CD4-positive, alpha-beta T cell (primary cell): ENCODE measurements at regions not wholly inside any gene's neighbourhood (a gene's known extent, or its start where the extent isn't known, plus 50 kb on each side); places are given as distances from the start of the nearest gene placed in this dataset.

ENCODE experiments used
- ATAC-seq: fragments of 200-7000 bp; cut with Tn5 transposase; one replicate; pipeline ENCODE4 v1.10.0; 2022; ENCODE audit warnings: mild to moderate bottlenecking; ENCODE audit not compliant: poor library complexity
- CTCF ChIA-PET: fragments of 350-600 bp; sonication (Branson Sonifier 250); formaldehyde crosslinking; loops from one replicate; lab custom pipeline; 2021; ENCODE audit warnings: antibody characterized with exemption, inconsistent platforms; lab: Charles Lee
- POLR2A ChIA-PET: fragments of 350-600 bp; sonication (Branson Sonifier 250); formaldehyde crosslinking; loops from one replicate; lab custom pipeline; 2021; ENCODE audit warnings: antibody characterized with exemption, inconsistent platforms; lab: Charles Lee
- DNase-seq, 14 experiments: peaks; one replicate each; pipeline ENCODE4 v3.0.0-alpha.2; 2013 to 2020; ENCODE audit warnings: mixed read lengths in 2 of 14
- H3K27ac ChIP-seq, 2 donors: one replicate each; pipeline versions ENCODE4 v1.5.1 to v1.7.0; 2013; ENCODE audit warnings: low read length in 2 of 2, low read depth in 1 of 2, mild to moderate bottlenecking in 1 of 2
- H3K27me3 ChIP-seq, 2 experiments: 1 replicate in 1 of 2; 2 replicates in 1 of 2; pipeline versions ENCODE4 v1.6.1 to v1.7.0; 2013; ENCODE audit warnings: low read length in 2 of 2, control low read depth in 1 of 2, mild to moderate bottlenecking in 1 of 2, moderate library complexity in 1 of 2; ENCODE audit not compliant: insufficient read depth in 2 of 2, control insufficient read depth in 1 of 2
- H3K36me3 ChIP-seq: one replicate; pipeline ENCODE4 v1.6.1; 2013; ENCODE audit warnings: low read length, control low read depth; ENCODE audit not compliant: insufficient read depth
- H3K4me1 ChIP-seq: one replicate; pipeline ENCODE4 v1.6.1; 2013; ENCODE audit warnings: low read length, control low read depth; ENCODE audit not compliant: insufficient read depth
- H3K4me3 ChIP-seq: one replicate; pipeline ENCODE4 v1.5.1; 2013; ENCODE audit warnings: mild to moderate bottlenecking, low read length, moderate library complexity
- H3K9me3 ChIP-seq, 2 experiments: 1 replicate in 1 of 2; 2 replicates in 1 of 2; pipeline versions ENCODE4 v1.6.1 to v1.7.0; 2013; ENCODE audit warnings: low read length in 2 of 2, mild to moderate bottlenecking in 2 of 2, control low read depth in 1 of 2, moderate library complexity in 1 of 2; ENCODE audit not compliant: control insufficient read depth in 1 of 2, insufficient read depth in 1 of 2
- H3K27ac Mint-ChIP-seq: one replicate; pipeline ENCODE4 v1.8.0; 2020; ENCODE audit warnings: mixed read lengths
- H3K27me3 Mint-ChIP-seq: one replicate; pipeline ENCODE4 v1.8.0; 2021; ENCODE audit warnings: mixed read lengths
- H3K36me3 Mint-ChIP-seq: one replicate; pipeline ENCODE4 v1.8.0; 2021; ENCODE audit warnings: low read depth, mixed read lengths
- H3K4me1 Mint-ChIP-seq: one replicate; pipeline ENCODE4 v1.8.0; 2021; ENCODE audit warnings: low read depth, mixed read lengths
- H3K4me3 Mint-ChIP-seq: one replicate; pipeline ENCODE4 v1.8.0; 2020; ENCODE audit warnings: mild to moderate bottlenecking, mixed read lengths
- H3K9me3 Mint-ChIP-seq: one replicate; pipeline ENCODE4 v1.8.0; 2020; ENCODE audit warnings: mixed read lengths
- intact Hi-C, 2 experiments: fragments of 100-400 bp; cut with DNase I in 1 of 2; cut with micrococcal nuclease in 1 of 2; formaldehyde crosslinking; loops; one replicate each; pipeline versions ENCODE4 v1.15.1 to v1.9.0; 2023 to 2025; cut with DNase I, micrococcal nuclease
- TF ChIP-seq, protein P1 (sequence below): fragments of 200-600 bp; IDR thresholded peaks from one replicate; pipeline ENCODE4 v1.8.0; 2022; ENCODE audit warnings: antibody characterized with exemption, mild to moderate bottlenecking

GRCh38 chr5:86879086-86879485 is 261.3 kb downstream of the COX7C start:
- CTCF ChIA-PET, result no interaction called here
- no peaks in the 10 kb centered on the region for H3K4me1 ChIP-seq
- TF ChIP-seq, protein P1, sequence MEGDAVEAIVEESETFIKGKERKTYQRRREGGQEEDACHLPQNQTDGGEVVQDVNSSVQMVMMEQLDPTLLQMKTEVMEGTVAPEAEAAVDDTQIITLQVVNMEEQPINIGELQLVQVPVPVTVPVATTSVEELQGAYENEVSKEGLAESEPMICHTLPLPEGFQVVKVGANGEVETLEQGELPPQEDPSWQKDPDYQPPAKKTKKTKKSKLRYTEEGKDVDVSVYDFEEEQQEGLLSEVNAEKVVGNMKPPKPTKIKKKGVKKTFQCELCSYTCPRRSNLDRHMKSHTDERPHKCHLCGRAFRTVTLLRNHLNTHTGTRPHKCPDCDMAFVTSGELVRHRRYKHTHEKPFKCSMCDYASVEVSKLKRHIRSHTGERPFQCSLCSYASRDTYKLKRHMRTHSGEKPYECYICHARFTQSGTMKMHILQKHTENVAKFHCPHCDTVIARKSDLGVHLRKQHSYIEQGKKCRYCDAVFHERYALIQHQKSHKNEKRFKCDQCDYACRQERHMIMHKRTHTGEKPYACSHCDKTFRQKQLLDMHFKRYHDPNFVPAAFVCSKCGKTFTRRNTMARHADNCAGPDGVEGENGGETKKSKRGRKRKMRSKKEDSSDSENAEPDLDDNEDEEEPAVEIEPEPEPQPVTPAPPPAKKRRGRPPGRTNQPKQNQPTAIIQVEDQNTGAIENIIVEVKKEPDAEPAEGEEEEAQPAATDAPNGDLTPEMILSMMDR, result no peak
- H3K27ac ChIP-seq, result no peak overlapping the region
- Mint-ChIP-seq H3K27me3 (peaks cover 13% of the 10 kb centered on the region), H3K9me3 (no peaks in the 10 kb centered on the region), H3K4me3 (no peak overlapping the region), H3K36me3 (no peaks in the 10 kb centered on the region), H3K4me1 (no peaks in the 10 kb centered on the region), H3K27ac (no peak overlapping the region)
- POLR2A ChIA-PET, result no interaction called here
- peaks cover 0 to 7% of the 10 kb centered on the region in 2 experiments for H3K27me3 ChIP-seq
- ATAC-seq (no peak), DNase-seq (no peak)
- H3K36me3 ChIP-seq, result no peaks in the 10 kb centered on the region
- H3K9me3 ChIP-seq, result no peaks in the 10 kb centered on the region
- H3K4me3 ChIP-seq, result no peak overlapping the region
- intact Hi-C loops, result no loop called here

DNA sequence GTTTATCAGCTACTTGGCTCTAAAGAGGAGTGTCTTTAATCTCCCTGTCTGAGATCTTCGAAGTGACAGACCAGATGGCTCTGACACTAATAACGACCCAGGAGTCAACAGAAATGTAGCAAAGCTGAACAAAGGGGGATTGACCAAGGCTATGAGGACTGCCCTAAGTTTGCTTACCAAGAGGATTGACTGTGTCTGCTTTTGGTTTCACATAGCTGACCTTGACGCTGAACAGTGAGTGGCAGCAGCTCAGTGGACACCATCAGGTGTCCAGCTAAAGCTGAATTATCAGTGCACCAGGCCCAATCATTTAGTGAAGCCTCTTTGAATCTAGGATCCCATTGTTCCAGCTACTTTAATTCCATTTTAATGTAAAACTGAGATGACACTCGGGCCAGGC is 262.6 kb downstream of the COX7C start:
- Histone ChIP-seq H3K4me1 (no peaks in the 10 kb centered on the region), H3K27me3 (peaks cover 0 to 7% of the 10 kb centered on the region in 2 experiments), H3K27ac (no peak overlapping the region), H3K9me3 (no peaks in the 10 kb centered on the region), H3K4me3 (no peak overlapping the region), H3K36me3 (no peaks in the 10 kb centered on the region)
- DNase-seq (no peak), ATAC-seq (no peak)
- TF ChIP-seq, protein P1, result no peak
- no peaks in the 10 kb centered on the region for H3K36me3 Mint-ChIP-seq
- H3K4me1 Mint-ChIP-seq, result no peaks in the 10 kb centered on the region
- intact Hi-C loops, result loop anchor here (2.0 to 10.0 kb wide), 3 partner anchors 516 to 1814 kb away; no protein-coding TSS in a partner anchor
- ChIA-PET POLR2A (interaction anchor here (1.2 kb wide), 1 partner anchor 520 kb away, joined by 5 read pairs; no protein-coding TSS in a partner anchor), CTCF (no interaction called here)
- H3K4me3 Mint-ChIP-seq, result no peak overlapping the region
- H3K27me3 Mint-ChIP-seq, result peaks cover 13% of the 10 kb centered on the region
- H3K27ac Mint-ChIP-seq, result no peak overlapping the region
- H3K9me3 Mint-ChIP-seq, result no peaks in the 10 kb centered on the region

DNA sequence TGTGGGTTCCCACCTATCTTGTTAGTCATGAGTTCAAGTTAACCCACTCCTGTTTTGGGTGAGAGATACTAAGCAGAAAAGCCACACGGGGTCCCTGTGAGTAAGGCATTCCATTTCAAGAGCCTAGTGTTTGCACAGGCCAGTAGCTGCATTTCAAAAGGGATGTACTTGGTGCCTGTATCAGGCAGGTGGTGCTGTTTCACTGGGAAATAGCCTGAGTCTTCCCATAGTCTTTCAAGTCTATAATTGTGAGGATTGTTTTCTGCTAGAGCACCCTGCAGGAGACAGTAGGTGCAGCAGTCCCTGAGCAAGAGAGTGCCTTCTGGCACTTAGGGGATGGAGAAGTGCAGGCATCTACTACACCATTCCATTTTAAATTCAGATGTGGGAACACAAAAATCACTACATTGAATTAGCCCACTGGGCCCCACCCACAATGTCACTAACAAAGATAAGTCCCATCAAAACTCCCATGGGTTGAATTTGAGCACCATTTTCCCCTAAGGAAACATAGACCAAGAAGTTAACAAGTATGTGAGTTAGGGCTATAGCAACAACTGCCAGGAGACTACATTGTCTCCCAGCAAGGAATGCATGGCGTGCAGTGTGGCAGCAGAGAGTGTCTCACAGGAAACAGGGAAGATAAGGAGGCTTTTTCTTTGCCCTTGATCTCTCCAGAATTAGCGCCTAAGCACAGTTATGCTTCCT is 263.2 kb downstream of the COX7C start:
- H3K4me1 ChIP-seq, result no peaks in the 10 kb centered on the region
- TF ChIP-seq, protein P1, result peak; percentile 42
- Mint-ChIP-seq H3K9me3 (no peaks in the 10 kb centered on the region), H3K36me3 (no peaks in the 10 kb centered on the region), H3K27ac (no peak overlapping the region), H3K4me1 (no peaks in the 10 kb centered on the region), H3K27me3 (peaks cover 7% of the 10 kb centered on the region), H3K4me3 (no peak overlapping the region)
- CTCF ChIA-PET, result no interaction called here
- H3K4me3 ChIP-seq, result no peak overlapping the region
- no peaks in the 10 kb centered on the region for H3K9me3 ChIP-seq
- H3K27ac ChIP-seq, result no peak overlapping the region
- peak; percentile 88 for ATAC-seq
- peak in 11 of 14 experiments; percentile 1 to 68 (median 8) for DNase-seq
- intact Hi-C loops, result loop anchor here (2.0 to 10.0 kb wide), 3 partner anchors 516 to 1814 kb away; no protein-coding TSS in a partner anchor
- POLR2A ChIA-PET, result interaction anchor here (1.2 kb wide), 1 partner anchor 519 kb away, joined by 5 read pairs; no protein-coding TSS in a partner anchor
- H3K36me3 ChIP-seq, result no peaks in the 10 kb centered on the region
- peaks cover 0 to 4% of the 10 kb centered on the region in 2 experiments for H3K27me3 ChIP-seq
